GM18520 (cell line): ENCODE measurements at regions not wholly inside any gene's neighbourhood (a gene's known extent, or its start where the extent isn't known, plus 50 kb on each side); places are given as distances from the start of the nearest gene placed in this dataset.
"Not testable (repeated sequence)": the region's sequence is repeated elsewhere in the genome, so short reads cannot be mapped to it uniquely, and the experiment has no call there.

ENCODE experiments used
- ATAC-seq: cut with Tn5 transposase; IDR thresholded peaks from one replicate; pipeline ENCODE4 v1.9.1; 2021; ENCODE audit not compliant: unreplicated experiment

- ATAC-seq, result no peak
These were observed 697.1 kb upstream of the FAT3 start for GRCh38 chr11:91527380-91528030.

GRCh38 chr11:91513734-91514133 is 710.9 kb upstream of the FAT3 start:
- ATAC-seq, result no peak

GRCh38 chr11:91497847-91498246 is 726.8 kb upstream of the FAT3 start:
- ATAC-seq, result no peak

GRCh38 chr11:91495837-91496236 is 728.8 kb upstream of the FAT3 start:
- no peak for ATAC-seq

- no peak for ATAC-seq
These were observed 734.6 kb upstream of the FAT3 start for GRCh38 chr11:91489989-91490388.

GRCh38 chr11:91483956-91484355 is 740.7 kb upstream of the FAT3 start:
- ATAC-seq, result not testable (repeated sequence)

GRCh38 chr11:91481875-91482274 is 742.7 kb upstream of the FAT3 start:
- ATAC-seq, result not testable (repeated sequence)

GRCh38 chr11:91470656-91471055 is 754.0 kb upstream of the FAT3 start:
- no peak for ATAC-seq

GRCh38 chr11:91459840-91460239 is 764.8 kb upstream of the FAT3 start:
- ATAC-seq, result no peak

GRCh38 chr11:91446267-91446666 is 778.4 kb upstream of the FAT3 start:
- ATAC-seq, result no peak

- no peak for ATAC-seq
These were observed 788.8 kb upstream of the FAT3 start for GRCh38 chr11:91435694-91436395.

- ATAC-seq, result no peak
These were observed 791.2 kb upstream of the FAT3 start for GRCh38 chr11:91433284-91434010.

GRCh38 chr11:91421641-91422040 is 803.0 kb upstream of the FAT3 start:
- ATAC-seq, result no peak

- no peak for ATAC-seq
These were observed 816.8 kb upstream of the FAT3 start for GRCh38 chr11:91407842-91408241.

GRCh38 chr11:91406009-91406408 is 818.6 kb upstream of the FAT3 start:
- ATAC-seq, result no peak

- no peak for ATAC-seq
These were observed 820.3 kb upstream of the FAT3 start for GRCh38 chr11:91404344-91404743.

GRCh38 chr11:91397134-91397468 is 827.5 kb upstream of the FAT3 start:
- ATAC-seq, result no peak

GRCh38 chr11:91396236-91397133 is 828.1 kb upstream of the FAT3 start:
- ATAC-seq, result no peak

GRCh38 chr11:91394727-91395414 is 829.7 kb upstream of the FAT3 start:
- no peak for ATAC-seq

- ATAC-seq, result no peak
These were observed 830.4 kb upstream of the FAT3 start for GRCh38 chr11:91394073-91394726.
